RWPE1 (cell line): ENCODE measurements at regions not wholly inside any gene's neighbourhood (a gene's known extent, or its start where the extent isn't known, plus 50 kb on each side); places are given as distances from the start of the nearest gene placed in this dataset.

Experiments
- CTCF ChIA-PET: fragments of 350-600 bp; sonication (Branson Sonifier 250); formaldehyde crosslinking; extraction: SDS; loops from one replicate; lab custom pipeline; 2021; lab: Yijun Ruan, JAX
- POLR2A ChIA-PET: fragments of 400-600 bp; formaldehyde crosslinking; extraction: SDS; loops from one replicate; lab custom pipeline; 2020; ENCODE audit warnings: antibody characterized with exemption; ENCODE audit not compliant: low non-redundant PET; lab: Yijun Ruan, JAX
- DNase-seq: peaks from one replicate; pipeline ENCODE4 v3.0.0; 2012; ENCODE audit warnings: low spot score
- H3K27ac ChIP-seq: fragments of 450-650 bp; 2 replicates; pipeline ENCODE4 v1.5.1; 2017
- CTCF ChIP-seq: fragments of 450-650 bp; conservative IDR thresholded peaks from 2 replicates; pipeline ENCODE4 v1.5.1; 2017; ENCODE audit warnings: low read depth, mild to moderate bottlenecking

GRCh38 chr4:10998846-10999245, 314.3 kb upstream of the CLNK start:
- ChIA-PET POLR2A (no interaction called here), CTCF (no interaction called here)
- TF ChIP-seq CTCF: no peak
- no peak overlapping the region for H3K27ac ChIP-seq
- DNase-seq: no peak

GRCh38 chr4:10984815-10985214, 300.2 kb upstream of the CLNK start:
- H3K27ac ChIP-seq: no peak overlapping the region
- ChIA-PET CTCF (no interaction called here), POLR2A (no interaction called here)
- DNase-seq: no peak
- TF ChIP-seq CTCF: no peak

- POLR2A ChIA-PET: no interaction called here
- no peak for TF ChIP-seq CTCF
- CTCF ChIA-PET: no interaction called here
- DNase-seq: no peak
- no peak overlapping the region for H3K27ac ChIP-seq
Observed at GRCh38 chr4:10983885-10984640, 299.5 kb upstream of the CLNK start.

GRCh38 chr4:10983268-10983667, 298.7 kb upstream of the CLNK start:
- TF ChIP-seq CTCF: no peak
- ChIA-PET CTCF (no interaction called here), POLR2A (no interaction called here)
- DNase-seq: no peak
- no peak overlapping the region for H3K27ac ChIP-seq

GRCh38 chr4:10982305-10982704, 297.7 kb upstream of the CLNK start:
- CTCF ChIA-PET: no interaction called here
- DNase-seq: no peak
- no peak for TF ChIP-seq CTCF
- H3K27ac ChIP-seq: no peak overlapping the region
- POLR2A ChIA-PET: no interaction called here

GRCh38 chr4:10981576-10981975, 297.0 kb upstream of the CLNK start:
- ChIA-PET CTCF (no interaction called here), POLR2A (no interaction called here)
- H3K27ac ChIP-seq: no peak overlapping the region
- TF ChIP-seq CTCF: no peak
- no peak for DNase-seq

GRCh38 chr4:10981096-10981495, 296.5 kb upstream of the CLNK start:
- POLR2A ChIA-PET: no interaction called here
- CTCF ChIA-PET: no interaction called here
- DNase-seq: no peak

More at GRCh38 chr4:10981096-10981495, 296.5 kb upstream of the CLNK start:
- TF ChIP-seq CTCF: no peak
- H3K27ac ChIP-seq: no peak overlapping the region
